ENCODE measurements at regions not wholly inside any gene's neighbourhood (a gene's known extent, or its start where the extent isn't known, plus 50 kb on each side); places are given as distances from the start of the nearest gene placed in this dataset.

DNA sequence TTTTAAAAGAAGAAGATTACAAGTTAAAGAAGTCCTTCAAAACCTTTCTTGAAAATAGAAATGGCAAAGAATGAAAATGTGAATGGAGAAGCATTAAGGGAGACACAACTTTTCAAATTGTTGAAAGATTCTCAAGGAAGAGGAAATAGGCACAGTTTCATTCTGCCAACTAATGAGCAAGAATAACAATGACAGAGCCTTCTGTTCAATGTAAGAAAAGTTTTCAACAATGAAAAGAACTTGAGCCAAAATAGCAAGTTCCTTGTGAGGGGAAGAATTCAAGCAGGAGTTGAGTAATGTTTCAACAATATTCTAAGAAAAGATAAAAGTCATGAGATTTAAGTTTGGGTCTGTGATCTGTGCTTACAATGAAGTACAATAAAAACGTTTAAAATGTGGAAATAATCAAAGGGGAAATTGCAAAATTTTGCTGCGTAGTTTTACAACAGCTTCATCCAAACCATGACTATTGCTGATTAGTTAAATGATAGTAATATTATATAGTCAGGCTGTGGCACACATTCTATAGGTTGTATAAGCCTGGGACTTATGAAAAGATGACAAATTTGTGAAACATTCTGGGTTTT, 122.6 kb downstream of the METTL4 start:
- DNase-seq = no peak
- TF ChIP-seq, protein P1, sequence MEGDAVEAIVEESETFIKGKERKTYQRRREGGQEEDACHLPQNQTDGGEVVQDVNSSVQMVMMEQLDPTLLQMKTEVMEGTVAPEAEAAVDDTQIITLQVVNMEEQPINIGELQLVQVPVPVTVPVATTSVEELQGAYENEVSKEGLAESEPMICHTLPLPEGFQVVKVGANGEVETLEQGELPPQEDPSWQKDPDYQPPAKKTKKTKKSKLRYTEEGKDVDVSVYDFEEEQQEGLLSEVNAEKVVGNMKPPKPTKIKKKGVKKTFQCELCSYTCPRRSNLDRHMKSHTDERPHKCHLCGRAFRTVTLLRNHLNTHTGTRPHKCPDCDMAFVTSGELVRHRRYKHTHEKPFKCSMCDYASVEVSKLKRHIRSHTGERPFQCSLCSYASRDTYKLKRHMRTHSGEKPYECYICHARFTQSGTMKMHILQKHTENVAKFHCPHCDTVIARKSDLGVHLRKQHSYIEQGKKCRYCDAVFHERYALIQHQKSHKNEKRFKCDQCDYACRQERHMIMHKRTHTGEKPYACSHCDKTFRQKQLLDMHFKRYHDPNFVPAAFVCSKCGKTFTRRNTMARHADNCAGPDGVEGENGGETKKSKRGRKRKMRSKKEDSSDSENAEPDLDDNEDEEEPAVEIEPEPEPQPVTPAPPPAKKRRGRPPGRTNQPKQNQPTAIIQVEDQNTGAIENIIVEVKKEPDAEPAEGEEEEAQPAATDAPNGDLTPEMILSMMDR (IDR thresholded peaks at IDR 0.05) = no peak
- no peak for TF ChIP-seq EP300 (IDR thresholded peaks at IDR 0.05)
- WGBS, 2 donors = 55 to 61% methylated on average over 2 of the region's 2 CpGs
- Histone ChIP-seq H3K4me1 (no peaks in the 10 kb centered on the region), H3K9me3 (no peaks in the 10 kb centered on the region), H3K27me3 (no peaks in the 10 kb centered on the region), H3K27ac (no peak overlapping the region), H3K4me3 (no peak overlapping the region), H3K36me3 (no peaks in the 10 kb centered on the region)
- intact Hi-C loops (cut with DNase I) = no loop called here

DNA sequence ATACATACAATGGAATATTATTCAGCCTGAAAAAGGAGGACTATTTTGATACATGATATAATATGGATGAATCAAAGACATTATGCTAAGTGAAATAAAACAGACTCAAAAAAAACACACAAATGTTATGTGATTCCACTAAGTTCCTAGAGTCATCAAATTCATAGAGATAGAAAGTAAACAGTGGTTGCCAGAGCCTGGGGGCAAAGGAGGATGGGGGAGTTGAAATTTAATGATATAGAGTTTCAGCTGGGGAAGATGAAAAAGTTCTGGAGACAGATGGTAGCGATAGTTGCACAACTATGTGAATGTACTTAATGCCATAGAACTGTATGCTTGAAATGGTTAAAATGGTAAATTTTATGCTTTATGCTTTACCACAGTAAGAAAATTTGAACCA, 119.7 kb downstream of the METTL4 start:
- DNase-seq = no peak
- Histone ChIP-seq H3K4me3 (no peak overlapping the region), H3K27ac (no peak overlapping the region), H3K9me3 (no peaks in the 10 kb centered on the region), H3K27me3 (no peaks in the 10 kb centered on the region), H3K36me3 (no peaks in the 10 kb centered on the region), H3K4me1 (no peaks in the 10 kb centered on the region)
- TF ChIP-seq, protein P1 (IDR thresholded peaks at IDR 0.05) = no peak
- no peak for TF ChIP-seq POLR2A (IDR thresholded peaks at IDR 0.05)
- TF ChIP-seq POLR2AphosphoS5 (IDR thresholded peaks at IDR 0.05) = no peak
- 92 to 100% methylated on average over 1 of the region's 1 CpG for WGBS, 2 donors
- intact Hi-C loops (cut with DNase I) = no loop called here

DNA sequence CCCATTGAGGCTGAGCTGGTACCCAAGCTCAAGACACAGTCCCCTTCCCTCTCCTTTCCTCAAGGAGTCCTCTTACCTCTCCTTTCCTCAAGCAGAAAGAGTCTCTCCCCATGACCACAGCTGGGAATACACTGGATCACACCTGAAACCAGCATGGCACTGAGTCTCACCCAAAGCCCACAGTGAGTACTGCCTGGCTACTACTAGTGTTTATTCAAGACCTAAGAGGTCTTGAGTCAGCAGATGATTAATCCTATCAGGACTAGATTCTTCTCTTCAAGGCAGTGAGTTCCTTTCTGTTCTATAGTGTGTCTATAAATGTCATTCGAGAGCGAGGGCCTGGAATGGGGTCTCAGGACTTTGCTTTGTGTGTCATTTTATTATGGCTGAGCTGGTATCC, 111.4 kb downstream of the METTL4 start:
- Histone ChIP-seq H3K4me1 (no peaks in the 10 kb centered on the region), H3K36me3 (no peaks in the 10 kb centered on the region), H3K4me3 (no peak overlapping the region), H3K9me3 (peaks cover 0 to 2% (median 0%) of the 10 kb centered on the region in 4 donors), H3K27ac (no peak overlapping the region), H3K27me3 (no peaks in the 10 kb centered on the region)
- no peak for DNase-seq
- TF ChIP-seq EP300 (IDR thresholded peaks at IDR 0.05) = no peak
- intact Hi-C loops (cut with DNase I) = no loop called here
- WGBS, 2 donors = 87 to 92% methylated on average over 2 of the region's 2 CpGs

DNA sequence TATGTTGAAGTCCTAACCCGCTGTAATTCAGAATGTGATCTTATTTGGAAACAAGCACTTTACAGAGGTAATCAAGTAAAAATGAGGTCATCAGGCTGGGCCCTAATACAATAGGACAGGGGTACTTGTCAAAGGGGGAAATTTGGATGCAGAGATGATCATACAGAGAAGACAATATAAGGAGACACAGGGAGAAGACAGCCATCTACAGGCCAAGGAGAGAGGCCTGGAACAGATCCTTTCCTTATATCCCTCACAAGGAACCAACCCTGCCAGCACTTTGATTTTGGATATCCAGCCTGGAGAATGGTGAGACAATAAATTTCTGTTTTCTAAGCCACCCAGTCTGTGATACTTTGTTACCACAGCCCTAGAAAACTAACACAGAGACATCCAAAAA, 104.3 kb downstream of the METTL4 start:
- H3K36me3 ChIP-seq = no peaks in the 10 kb centered on the region
- H3K9me3 ChIP-seq = peaks cover 0 to 1% (median 0%) of the 10 kb centered on the region in 4 donors
- no peak overlapping the region for H3K27ac ChIP-seq
- intact Hi-C loops (cut with DNase I) = no loop called here
- DNase-seq = no peak
- H3K4me3 ChIP-seq = no peak overlapping the region
- no peak for TF ChIP-seq EP300 (IDR thresholded peaks at IDR 0.05)
- no peak for TF ChIP-seq POLR2AphosphoS5 (IDR thresholded peaks at IDR 0.05)
- no peak for TF ChIP-seq POLR2A (IDR thresholded peaks at IDR 0.05)
- TF ChIP-seq, protein P1 (IDR thresholded peaks at IDR 0.05) = no peak
- H3K27me3 ChIP-seq = no peaks in the 10 kb centered on the region
- H3K4me1 ChIP-seq = no peaks in the 10 kb centered on the region
- WGBS, 2 donors = 94 to 95% methylated on average over 1 of the region's 1 CpG

DNA sequence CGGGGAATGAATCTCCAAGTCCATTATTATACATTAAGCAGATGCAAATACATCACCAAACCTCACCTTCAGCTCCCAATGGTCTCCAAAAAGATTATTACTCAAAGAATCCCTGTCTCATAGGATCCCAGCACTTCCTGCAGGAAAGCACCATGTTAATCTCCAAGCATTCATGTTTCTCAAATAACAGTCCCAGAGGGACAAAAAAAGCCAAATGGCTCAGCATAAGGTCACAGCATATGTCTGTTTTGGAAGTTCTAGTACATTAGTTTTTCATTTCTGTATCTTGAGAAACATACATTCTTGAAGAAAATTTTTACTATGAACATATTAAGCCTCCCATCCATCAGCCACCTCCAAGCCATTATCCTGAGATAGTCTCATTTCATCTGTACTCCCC, 103.3 kb downstream of the METTL4 start:
- H3K27ac ChIP-seq = no peak overlapping the region
- no peaks in the 10 kb centered on the region for H3K4me1 ChIP-seq
- H3K36me3 ChIP-seq = no peaks in the 10 kb centered on the region
- intact Hi-C loops (cut with DNase I) = no loop called here
- no peak for TF ChIP-seq POLR2A (IDR thresholded peaks at IDR 0.05)
- no peak for TF ChIP-seq EP300 (IDR thresholded peaks at IDR 0.05)
- TF ChIP-seq, protein P1 (IDR thresholded peaks at IDR 0.05) = no peak
- no peak for TF ChIP-seq POLR2AphosphoS5 (IDR thresholded peaks at IDR 0.05)
- 63 to 73% methylated on average over 1 of the region's 1 CpG for WGBS, 2 donors
- no peaks in the 10 kb centered on the region for H3K27me3 ChIP-seq
- DNase-seq = no peak
- peaks cover 0 to 2% (median 0%) of the 10 kb centered on the region in 4 donors for H3K9me3 ChIP-seq
- no peak overlapping the region for H3K4me3 ChIP-seq

Measured in sigmoid colon (tissue), 6 donors.